Stimulated activated CD8-positive, alpha-beta memory T cell treated with anti-CD3 and anti-CD28 coated beads, Interleukin-7, amount 100 ng/mL, for 24 hours (primary cell): ENCODE measurements at regions not wholly inside any gene's neighbourhood (a gene's known extent, or its start where the extent isn't known, plus 50 kb on each side); places are given as distances from the start of the nearest gene placed in this dataset.

ENCODE experiments used
- DNase-seq: peaks from one replicate; pipeline ENCODE4 v3.0.0-alpha.2; 2020; ENCODE audit warnings: low read depth

DNA sequence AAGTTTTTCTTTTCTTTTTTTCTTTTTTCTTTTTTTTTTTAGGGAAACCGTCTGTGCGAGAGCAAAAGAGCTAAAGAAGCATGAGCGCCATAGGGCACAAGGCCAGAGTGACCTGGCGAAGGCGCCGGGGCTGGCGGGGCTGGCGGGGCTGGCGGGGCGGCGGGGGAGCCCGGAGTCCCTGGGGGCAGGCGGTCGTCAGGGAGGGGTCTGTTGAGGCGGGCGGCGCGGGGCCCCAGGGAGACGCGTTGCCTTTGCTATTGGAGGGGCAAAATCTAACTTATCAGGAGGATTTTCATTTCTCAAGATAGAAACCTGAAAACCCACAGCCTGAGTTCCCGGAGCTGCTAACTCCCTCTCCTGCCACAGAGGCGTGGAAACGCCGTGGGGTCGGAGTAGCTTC, 135.6 kb upstream of the SMAD1 start:
- no peak for DNase-seq

GRCh38 chr4:145345401-145345800, 136.3 kb upstream of the SMAD1 start:
- no peak for DNase-seq

DNA sequence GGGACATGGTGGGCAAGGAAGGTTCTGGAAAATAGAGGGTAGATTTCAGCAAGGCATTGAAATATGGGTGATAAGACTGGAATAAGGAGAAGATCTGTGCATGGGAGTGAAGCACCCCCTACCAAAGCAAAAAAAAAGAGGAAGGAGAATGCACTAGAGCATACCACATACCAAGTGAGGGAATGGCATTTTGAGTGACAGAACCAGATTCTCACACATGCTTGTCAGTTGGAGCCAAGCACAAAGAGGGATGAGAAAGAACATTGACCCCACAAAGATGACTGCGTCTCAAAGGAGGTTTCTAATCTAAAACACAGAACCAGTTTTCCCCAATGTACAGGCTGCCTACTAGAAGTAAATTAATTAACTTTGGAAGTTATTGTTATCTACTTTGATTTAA, 140.3 kb upstream of the SMAD1 start:
- DNase-seq: no peak

DNA sequence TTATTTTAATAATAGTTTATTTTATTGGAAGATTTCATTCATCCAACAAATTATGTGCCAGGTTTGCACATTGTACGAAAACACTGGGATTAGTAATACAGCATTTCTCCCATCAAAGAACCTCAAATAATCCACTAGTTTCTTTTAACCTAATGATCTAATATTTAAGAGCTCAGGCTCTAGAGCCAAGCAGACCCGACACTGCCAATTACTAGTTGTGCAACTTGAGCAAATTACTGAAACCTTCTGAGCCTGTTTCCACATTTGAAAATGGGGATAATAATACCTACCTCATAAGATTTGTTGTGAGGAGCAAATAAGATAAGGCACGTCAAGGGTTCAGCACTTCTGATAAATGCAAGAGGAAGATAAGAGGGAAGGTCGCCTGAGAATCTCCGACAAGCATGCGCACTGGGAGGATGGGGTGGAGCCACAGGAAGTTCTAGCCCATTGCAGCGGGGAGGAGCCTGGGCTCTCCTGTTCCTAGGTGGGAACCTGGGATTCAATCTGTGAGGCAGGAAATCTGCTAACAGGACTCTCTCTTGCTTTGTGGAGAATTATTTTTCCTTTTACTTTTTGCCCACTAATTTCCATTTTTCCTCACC, 141.5 kb upstream of the SMAD1 start:
- DNase-seq: no peak

DNA sequence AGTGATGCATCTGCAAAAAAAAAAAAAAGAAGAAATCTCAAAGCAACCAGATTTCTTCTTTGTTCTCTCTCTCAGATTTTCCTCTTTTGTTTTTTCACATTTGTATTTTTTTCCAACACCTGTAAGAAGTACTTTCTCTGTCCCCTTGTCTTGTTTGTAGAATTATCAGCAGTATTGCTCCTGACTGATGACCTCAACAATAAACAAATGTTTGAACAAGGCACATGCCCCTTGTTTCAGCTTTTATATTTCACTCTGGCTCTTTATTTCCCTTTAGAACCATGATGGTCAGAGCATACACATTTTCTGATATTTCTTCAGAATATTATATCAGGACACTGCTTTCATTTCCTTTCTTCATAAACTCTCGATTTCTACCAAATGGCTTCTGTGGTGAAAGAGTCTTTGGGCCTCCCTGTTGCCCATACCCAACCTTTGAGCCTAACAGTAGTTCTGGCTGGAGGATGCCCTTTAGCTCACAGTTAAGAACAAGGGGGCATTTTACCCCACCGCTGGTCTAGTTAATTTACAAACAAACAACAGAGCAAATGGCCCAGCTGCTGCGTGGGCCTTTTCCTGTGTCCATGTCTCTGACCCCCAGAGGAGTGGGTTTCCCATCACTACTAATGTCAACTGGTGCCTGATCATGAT, 142.5 kb upstream of the SMAD1 start:
- no peak for DNase-seq

- no peak for DNase-seq
Measured at GRCh38 chr4:145338568-145338967, 143.1 kb upstream of the SMAD1 start.

DNA sequence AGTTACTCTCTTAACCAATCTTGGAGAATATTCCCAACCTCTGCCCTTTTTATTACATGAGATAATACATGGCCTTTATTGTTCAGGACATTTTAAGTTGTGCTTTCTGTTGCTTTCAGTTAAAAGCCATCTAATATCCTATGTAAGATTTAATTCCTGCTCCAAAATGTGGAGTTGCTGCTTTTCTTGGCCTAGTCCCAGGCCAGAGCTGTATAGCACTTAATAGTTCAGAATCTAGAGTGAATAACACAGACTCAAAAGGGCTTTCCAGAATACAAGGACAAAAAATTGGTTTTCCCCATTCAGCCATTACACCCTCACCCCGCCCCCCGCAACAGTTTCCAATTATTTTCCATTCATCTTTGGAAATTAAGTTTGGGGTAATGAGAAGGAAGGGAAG, 144.3 kb upstream of the SMAD1 start:
- no peak for DNase-seq

DNA sequence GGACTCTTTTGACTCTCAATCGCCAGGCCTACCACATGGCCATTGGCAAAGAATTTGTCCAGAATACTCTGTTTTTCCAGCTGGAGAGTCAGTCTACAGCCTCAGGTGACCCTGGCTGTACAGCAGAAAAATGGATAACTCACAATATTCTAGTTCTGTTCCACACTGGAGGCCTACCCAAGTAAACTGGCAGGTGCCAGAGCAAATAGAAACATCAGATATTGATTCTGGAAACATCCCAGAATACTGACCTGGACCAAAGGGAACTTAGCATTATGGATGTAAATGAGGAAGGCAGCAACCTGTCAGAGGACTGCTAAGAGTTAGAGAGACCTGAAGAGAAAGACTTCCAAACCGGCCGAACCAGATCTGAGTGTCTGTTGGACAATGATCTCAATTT, 147.9 kb upstream of the SMAD1 start:
- DNase-seq: no peak

DNA sequence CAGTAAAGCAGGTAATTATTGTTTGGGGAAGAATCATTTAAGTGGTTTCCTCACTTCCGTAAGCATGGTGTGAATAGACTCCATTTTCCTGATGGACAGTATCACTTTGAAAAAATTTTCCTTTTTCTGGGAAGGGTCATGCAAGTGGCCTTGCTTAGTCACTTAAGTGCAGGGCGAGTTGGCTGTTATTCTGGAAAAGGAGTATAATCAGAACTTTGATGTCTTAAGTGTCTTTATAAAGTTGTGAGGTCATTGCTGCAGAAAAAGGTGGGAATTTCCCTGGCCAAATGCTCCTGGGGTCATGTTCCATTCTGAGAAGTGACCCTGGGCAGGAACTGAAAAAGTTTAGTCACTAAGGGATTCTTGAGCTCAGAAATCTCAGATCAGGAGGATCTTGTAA, 146.1 kb upstream of the OTUD4 start:
- DNase-seq: no peak

DNA sequence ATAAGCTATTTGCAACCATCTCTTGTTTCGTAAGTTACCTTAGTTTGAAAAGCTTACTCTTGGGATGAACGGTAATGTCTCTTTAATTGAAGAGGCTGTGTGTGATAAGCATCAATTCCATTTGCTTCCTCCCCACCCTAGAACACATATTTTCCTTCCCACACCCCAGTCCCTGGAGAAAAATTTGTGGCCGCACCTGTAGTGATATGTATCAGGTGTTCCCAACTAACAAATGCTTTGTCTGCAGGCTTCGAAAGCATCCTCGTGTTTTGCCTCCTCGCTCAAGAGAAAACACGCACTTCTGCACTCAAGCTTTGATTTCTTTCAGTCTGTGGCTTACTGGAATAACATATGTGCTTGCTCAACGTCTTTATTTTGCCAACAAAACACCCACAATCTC, 143.8 kb upstream of the OTUD4 start:
- DNase-seq: no peak

DNA sequence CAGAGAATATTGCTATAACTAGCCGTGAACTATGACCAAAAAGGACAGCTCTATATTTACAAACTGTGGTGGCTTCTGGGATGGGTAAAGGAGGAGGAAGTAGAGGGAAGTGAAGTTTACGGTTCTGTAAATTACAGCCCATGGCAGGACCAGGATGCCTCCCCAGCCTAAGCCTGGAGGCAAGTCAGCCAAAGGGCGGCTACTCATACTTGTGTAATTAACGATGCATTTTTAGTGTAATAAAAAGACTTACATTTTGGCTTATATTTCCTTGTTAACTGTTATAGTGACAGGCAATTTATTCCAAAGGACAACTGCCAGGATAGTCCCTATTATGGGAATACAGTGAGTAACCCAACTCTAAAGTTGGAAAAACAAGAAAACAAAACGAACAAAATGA, 139.9 kb upstream of the OTUD4 start:
- no peak for DNase-seq

- DNase-seq: no peak
Measured at GRCh38 chr4:145319751-145320150, 139.4 kb upstream of the OTUD4 start.

GRCh38 chr4:145316897-145317574, 136.6 kb upstream of the OTUD4 start:
- no peak for DNase-seq

- DNase-seq: no peak
Measured at GRCh38 chr4:145315811-145316225, 135.4 kb upstream of the OTUD4 start.

- no peak for DNase-seq
Measured at GRCh38 chr4:145308598-145308997, 128.2 kb upstream of the OTUD4 start.

DNA sequence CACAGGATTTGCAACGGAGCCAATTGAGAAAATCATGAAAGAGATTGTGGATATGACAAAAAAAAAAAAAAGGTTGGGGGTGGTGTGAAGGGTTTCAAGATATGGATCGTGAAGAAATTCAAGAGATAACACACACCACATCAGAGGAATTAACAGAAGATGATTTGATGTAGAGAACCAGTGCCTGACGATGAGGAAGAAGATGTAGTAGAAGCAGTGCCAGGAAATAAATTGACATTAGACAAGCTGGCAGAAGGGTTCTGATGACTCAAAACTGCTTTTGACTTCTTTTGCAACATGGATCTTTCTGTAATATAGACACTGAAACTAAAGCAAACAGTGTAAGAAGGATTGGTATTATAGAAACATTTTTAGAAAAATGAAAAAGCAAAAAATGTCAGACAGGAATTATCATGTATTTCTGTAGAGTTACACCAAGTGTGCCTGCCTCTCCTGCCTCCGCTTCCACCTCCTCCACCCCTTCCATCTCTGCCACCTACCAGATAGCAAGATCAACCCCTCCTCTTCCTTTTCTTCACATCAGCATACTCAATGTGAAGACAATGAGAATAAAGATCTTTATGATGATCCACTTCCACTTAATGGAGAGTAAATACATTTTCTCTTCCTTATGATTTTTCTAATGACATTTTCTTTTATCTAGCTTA, 127.5 kb upstream of the OTUD4 start:
- DNase-seq: no peak

DNA sequence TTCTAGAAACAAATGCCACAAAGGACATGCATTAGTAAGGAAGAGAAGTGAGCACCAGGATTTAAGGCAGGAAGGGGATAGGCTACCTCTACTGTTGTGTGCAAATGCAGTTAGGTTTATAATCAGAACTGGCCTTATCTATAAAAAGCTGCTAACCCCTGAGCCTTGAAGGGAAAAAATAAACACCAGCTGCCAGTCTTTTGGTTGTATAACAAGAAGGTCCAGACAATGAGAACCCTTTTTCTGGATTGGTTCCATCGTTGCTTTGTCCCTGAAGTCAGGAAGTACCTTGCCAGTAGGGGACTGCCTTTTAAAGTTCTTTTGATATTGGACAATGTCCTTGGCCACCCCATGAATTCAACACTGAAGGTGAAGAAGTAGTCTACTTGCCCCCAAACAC, 126.7 kb upstream of the OTUD4 start:
- no peak for DNase-seq

DNA sequence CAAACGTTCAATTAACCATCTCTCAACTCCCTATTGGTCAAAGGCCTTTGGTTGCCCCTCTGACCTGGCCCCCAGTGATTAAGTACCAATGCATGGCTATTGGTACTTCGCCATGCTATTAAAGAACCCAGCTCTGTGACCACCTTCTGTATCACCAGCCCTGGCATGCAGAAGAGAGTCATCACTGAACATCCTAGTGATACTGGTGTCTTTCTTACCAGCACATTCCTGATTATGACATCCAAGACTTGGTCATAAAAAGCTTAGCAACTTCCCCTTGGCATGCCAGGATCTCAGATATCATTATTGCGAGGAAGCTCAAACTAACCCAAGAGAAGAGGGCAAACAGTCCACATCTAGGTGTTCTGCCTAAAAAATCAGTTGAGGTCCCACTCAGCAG, 122.3 kb upstream of the OTUD4 start:
- DNase-seq: no peak

DNA sequence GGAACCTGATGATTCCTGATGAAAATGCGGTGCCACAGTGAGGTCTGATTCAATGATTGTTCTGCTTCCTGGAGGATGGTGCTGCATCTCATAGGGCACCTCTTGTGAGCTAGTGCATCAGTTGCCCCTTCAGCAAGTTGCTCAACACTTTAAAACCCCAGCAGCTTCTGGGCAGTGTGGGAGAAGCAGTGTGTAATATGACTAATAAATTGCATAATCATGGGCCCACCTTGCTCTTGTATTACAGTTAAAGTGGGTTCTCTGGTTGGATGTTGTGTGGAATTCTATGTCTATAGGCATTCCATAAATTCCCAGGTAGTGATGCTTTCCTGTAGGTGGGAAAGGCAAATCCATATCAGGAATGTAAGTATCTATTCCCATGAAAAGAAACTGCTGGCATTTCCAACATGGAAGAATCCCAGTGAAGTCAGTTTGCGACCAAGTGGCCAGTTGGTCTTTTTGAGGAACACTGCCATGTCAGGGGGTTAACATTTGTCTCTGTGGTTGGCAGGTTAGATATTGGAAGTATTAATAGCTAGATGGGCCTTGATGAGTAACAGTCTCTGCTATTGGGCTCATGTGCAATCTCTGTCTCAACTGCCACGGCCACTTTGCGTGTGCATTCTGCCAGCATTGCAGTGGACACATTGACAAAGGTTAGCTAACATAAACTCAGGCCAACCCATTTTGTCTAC, 121.1 kb upstream of the OTUD4 start:
- DNase-seq: no peak

DNA sequence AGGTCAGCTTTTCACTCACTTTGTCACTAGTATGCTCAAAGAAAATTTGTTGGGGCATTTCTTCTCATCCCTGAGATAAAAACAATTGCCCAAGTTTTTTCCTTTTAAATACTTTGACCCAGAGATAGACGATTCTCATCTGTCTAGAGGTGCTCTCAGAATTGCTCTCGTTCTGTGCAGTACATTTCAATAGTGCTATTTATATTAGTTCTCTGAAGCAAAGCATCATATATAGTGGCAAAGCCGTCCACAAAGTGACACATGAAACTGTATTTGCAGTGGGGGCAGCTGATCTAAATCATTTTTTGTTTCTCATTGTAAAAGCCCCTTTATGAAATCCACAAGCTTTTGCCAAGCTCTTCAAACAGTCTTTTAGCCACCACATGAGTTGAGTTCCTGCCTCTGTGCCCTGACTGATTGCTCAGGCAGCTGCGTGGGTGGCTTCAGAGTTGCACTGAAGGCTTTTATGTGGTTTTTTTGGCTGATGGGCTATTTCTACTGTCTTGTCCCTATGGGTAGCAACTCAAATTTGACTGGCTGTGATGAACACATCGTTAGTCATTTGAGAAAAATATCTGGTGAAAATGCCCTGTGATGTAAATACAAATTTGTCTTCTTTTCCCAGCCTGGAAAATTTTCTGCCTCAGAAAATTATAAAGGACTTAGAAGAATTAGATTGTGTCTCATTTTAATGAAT, 119.1 kb upstream of the OTUD4 start:
- DNase-seq: peak; percentile 57

DNA sequence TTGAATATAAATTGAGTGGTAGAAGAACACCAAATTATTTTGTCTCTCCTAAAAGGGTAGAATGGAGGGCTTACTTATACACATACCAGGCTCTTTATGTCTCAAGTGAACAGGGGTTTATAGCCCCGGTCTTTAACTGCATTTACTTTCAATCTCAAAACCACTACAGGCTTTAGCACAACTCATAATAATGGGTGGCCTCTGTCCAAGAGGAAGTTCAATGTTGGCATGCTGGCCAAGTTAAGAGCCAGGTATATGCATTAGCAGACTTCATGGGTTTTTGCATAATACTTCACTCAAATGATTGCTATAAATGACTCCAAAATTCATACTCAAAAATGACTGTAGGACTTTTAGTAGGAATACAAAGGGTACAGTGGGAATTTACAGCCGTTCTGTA, 118.5 kb upstream of the OTUD4 start:
- no peak for DNase-seq

- DNase-seq: no peak
Measured at GRCh38 chr4:145297556-145297955, 117.2 kb upstream of the OTUD4 start.
